Activated CD4-positive, CD25-positive, alpha-beta regulatory T cell (primary cell): ENCODE measurements at regions not wholly inside any gene's neighbourhood (a gene's known extent, or its start where the extent isn't known, plus 50 kb on each side); places are given as distances from the start of the nearest gene placed in this dataset.

Experiments used
- DNase-seq, 4 experiments: peaks; one replicate each; lab custom pipeline; 2025; lab: John Stamatoyannopoulos, UW

GRCh38 chr2:212610872-212611425 lies 72.3 kb upstream of the ERBB4 start:
- no peak for DNase-seq

DNA sequence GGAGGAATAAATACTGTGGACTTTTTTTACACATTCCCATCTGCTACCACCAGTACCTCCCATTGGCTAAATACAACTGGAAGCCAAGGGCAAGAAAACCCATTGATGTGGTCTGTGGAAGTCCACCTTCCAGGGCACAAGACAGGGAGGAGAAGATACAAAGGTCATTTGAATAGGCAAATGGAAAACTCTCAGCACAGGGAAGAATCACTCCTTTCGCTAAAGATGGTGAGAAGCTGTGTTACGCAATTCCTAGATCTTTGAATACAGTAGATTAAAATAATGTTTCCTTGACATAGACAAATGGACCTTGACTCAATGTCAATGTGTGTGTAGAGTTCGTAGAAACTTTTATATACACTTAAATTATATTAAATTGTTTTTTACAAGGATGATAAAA lies 70.9 kb upstream of the ERBB4 start:
- no peak for DNase-seq

DNA sequence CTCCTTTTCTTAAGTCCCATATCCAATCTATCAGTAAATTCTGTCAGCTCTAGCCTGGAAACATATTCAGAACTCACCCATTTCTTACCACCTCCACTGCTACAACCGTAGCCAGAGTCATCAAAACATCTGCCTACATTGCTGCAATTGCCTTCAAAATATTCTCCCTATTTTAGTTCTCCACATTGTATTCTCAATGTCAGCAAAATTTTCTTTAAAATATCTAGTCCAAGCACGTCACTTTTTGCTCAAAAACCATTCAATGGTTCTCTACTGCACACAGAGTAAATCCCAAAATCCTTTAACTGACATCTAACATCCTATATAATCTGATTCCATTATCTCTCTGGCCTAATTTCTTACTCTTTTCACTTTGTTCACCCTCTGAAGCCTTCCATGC lies 68.5 kb upstream of the ERBB4 start:
- DNase-seq: no peak

DNA sequence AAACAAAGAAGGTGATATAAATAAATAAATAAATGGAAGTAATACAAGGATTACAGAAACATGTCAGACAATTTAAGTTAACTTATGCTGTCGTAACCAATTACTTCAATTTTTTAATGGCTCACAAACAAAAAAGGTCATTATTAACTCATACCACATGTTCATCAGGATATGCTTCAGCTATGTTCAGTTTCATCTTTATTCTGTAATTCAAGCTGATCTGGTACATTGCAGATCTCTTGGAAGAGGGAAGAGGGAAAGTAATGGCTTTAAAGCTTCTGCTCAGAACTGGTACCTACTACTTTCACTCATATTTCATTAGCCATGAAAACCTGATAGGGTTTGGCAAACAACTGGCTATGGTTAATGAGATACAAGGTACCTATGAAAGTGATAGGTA lies 67.6 kb upstream of the ERBB4 start:
- DNase-seq: no peak

- no peak for DNase-seq
Observed at GRCh38 chr2:212596688-212597087, 58.1 kb upstream of the ERBB4 start.

- no peak for DNase-seq
Observed at GRCh38 chr2:212596276-212596675, 57.7 kb upstream of the ERBB4 start.

- no peak for DNase-seq
Observed at GRCh38 chr2:212595036-212595654, 56.5 kb upstream of the ERBB4 start.

DNA sequence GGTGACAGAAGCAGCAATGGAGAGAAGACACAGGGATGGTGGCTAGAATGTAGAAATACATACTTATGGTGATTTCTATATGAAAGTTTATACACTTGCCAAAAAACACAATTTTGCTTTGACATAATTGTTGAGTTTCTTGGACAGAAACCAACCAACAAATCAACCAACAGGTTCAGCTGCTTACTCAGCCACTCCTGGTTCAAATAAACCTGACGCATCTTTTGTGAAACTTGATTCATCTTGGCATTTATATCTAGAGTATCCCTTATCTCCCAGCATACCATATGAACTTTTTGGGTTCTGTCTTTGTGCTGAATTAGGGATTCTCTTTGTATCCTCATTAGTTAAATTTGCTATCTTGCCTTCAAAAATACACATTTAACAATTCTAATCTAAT lies 54.1 kb upstream of the ERBB4 start:
- DNase-seq: no peak
